ENCODE measurements at regions not wholly inside any gene's neighbourhood (a gene's known extent, or its start where the extent isn't known, plus 50 kb on each side); places are given as distances from the start of the nearest gene placed in this dataset.

GRCh38 chr2:183349091-183349490, 224.8 kb downstream of the NUP35 start:
- Histone ChIP-seq H3K27me3 (ENCODE audit: control insufficient read depth in 2 of 2, insufficient read depth in 2 of 2, low read length in 2 of 2) (no peaks in the 10 kb centered on the region), H3K4me3 (no peak overlapping the region), H3K36me3 (ENCODE audit: control insufficient read depth, insufficient read depth, low read length) (no peaks in the 10 kb centered on the region), H3K9ac (ENCODE audit: insufficient read depth in 1 of 2, low read depth in 2 of 2, low read length in 2 of 2) (no peak overlapping the region), H3K4me2 (ENCODE audit: insufficient read depth, low read length) (no peak overlapping the region), H3K79me2 (ENCODE audit: control insufficient read depth, insufficient read depth, low read length) (no peaks in the 10 kb centered on the region), H3K9me1 (ENCODE audit: control insufficient read depth, insufficient read depth, low read length) (no peaks in the 10 kb centered on the region), H4K20me1 (replicated peaks; ENCODE audit: control insufficient read depth, insufficient read depth, low read length) (no peaks in the 10 kb centered on the region), H3K27ac (ENCODE audit: extremely low read depth, low read depth, low read length) (no peak overlapping the region), H3K4me1 (replicated peaks in 1 of 2; ENCODE audit: control insufficient read depth in 2 of 2, insufficient read depth in 2 of 2, low read length in 2 of 2) (no peaks in the 10 kb centered on the region), H3K9me3 (replicated peaks; ENCODE audit: control insufficient read depth, insufficient read depth, low read depth, low read length) (no peaks in the 10 kb centered on the region), H2AFZ (ENCODE audit: low read depth, low read length) (no peak overlapping the region)
- in situ Hi-C loops (cut with MboI) (no loop called here), intact Hi-C loops (cut with micrococcal nuclease) (no loop called here)
- ATAC-seq, result no peak
- POLR2A ChIA-PET, result no interaction called here
- no TSS peak for BruUV-seq (replicated peaks)
- 0% methylated on average over 7 of the region's 7 CpGs for WGBS (ENCODE audit: insufficient coverage, low coverage, missing lambda C conversion rate)
- TF ChIP-seq ZFX (CRISPR knock-in tag; IDR thresholded peaks at IDR 0.05), result no peak
- no peak for TF ChIP-seq CEBPG (CRISPR knock-in tag; IDR thresholded peaks at IDR 0.05)
- no peak for TF ChIP-seq CEBPG (tag; conservative IDR thresholded peaks at IDR 0.05 in 1 of 2, IDR thresholded peaks at IDR 0.05 in 1 of 2)
- no peak for TF ChIP-seq PML (IDR thresholded peaks at IDR 0.05; ENCODE audit: low read length)
- TF ChIP-seq LEF1 (IDR thresholded peaks at IDR 0.05), result no peak
- TF ChIP-seq SNRNP70 (optimal IDR thresholded peaks at IDR 0.05; ENCODE audit: low read depth, low read length), result no peak
- no peak for TF ChIP-seq TRIM25 (IDR thresholded peaks at IDR 0.05; ENCODE audit: borderline replicate concordance)
- TF ChIP-seq STAG1 (CRISPR knock-in tag; IDR thresholded peaks at IDR 0.05; ENCODE audit: borderline replicate concordance), result no peak
- no peak for TF ChIP-seq HOMEZ (CRISPR knock-in tag; IDR thresholded peaks at IDR 0.05)
- TF ChIP-seq ZNF518B (CRISPR knock-in tag; IDR thresholded peaks at IDR 0.05), result no peak
- TF ChIP-seq TEAD2 (tag; IDR thresholded peaks at IDR 0.05), result no peak
- DNase-seq (ENCODE audit: extremely low read depth in 1 of 4, low spot score in 3 of 4), result no peak
- CTCF ChIA-PET (ENCODE audit: low intra/inter-chr PET ratio), result no interaction called here
- FAIRE-seq, result no peak
